ENCODE measurements at regions not wholly inside any gene's neighbourhood (a gene's known extent, or its start where the extent isn't known, plus 50 kb on each side); places are given as distances from the start of the nearest gene placed in this dataset.
"Not testable (repeated sequence)": the region's sequence is repeated elsewhere in the genome, so short reads cannot be mapped to it uniquely, and the experiment has no call there.

GRCh38 chr11:129764204-129764603, 51.4 kb upstream of the TMEM45B start:
- not testable (repeated sequence) for H2BK5ac ChIP-seq (ENCODE audit: insufficient read length, low read length); H2BK12ac ChIP-seq (ENCODE audit: insufficient read length, low read depth, low read length); H3K18ac ChIP-seq (ENCODE audit: insufficient read length, low read depth, low read length); H3K79me1 ChIP-seq (ENCODE audit: insufficient read depth, low read depth, low read length, poor library complexity, severe bottlenecking); H3K4me2 ChIP-seq (ENCODE audit: insufficient read depth, insufficient read length, low read length); H2BK15ac ChIP-seq (ENCODE audit: low read depth, low read length); H3T11ph ChIP-seq (ENCODE audit: low read length); H3K9me3 ChIP-seq (ENCODE audit: control insufficient read depth, low read depth, low read length); H2BK20ac ChIP-seq (ENCODE audit: low read depth, low read length, poor library complexity, severe bottlenecking); H3K4ac ChIP-seq (ENCODE audit: low read depth, low read length); H4K91ac ChIP-seq (ENCODE audit: insufficient read length, low read depth, low read length); H4K8ac ChIP-seq (replicated peaks; ENCODE audit: insufficient read length, low read depth, low read length); H3K27me3 Mint-ChIP-seq (ENCODE audit: low read depth); H2AFZ ChIP-seq (ENCODE audit: low read length); DNase-seq; H4K5ac ChIP-seq (ENCODE audit: insufficient read length, low read depth, low read length); H3K79me2 ChIP-seq (ENCODE audit: insufficient read depth, low read length); H2BK120ac ChIP-seq (ENCODE audit: low read depth, low read length, poor library complexity, severe bottlenecking); H3K27ac ChIP-seq (ENCODE audit: insufficient read length, low read depth, low read length); H3K4me1 ChIP-seq (ENCODE audit: insufficient read depth, low read length); H3K14ac ChIP-seq (ENCODE audit: insufficient read depth, low read length); H3K36me3 Mint-ChIP-seq (ENCODE audit: insufficient read depth in 1 of 3, low read depth in 3 of 3); H3K9me3 Mint-ChIP-seq; H3K23ac ChIP-seq (ENCODE audit: insufficient read length, low read depth, low read length); H3K9ac ChIP-seq (ENCODE audit: extremely low read depth, insufficient read length, low read length); H3K4me3 Mint-ChIP-seq; H3K27me3 ChIP-seq (ENCODE audit: insufficient read depth, low read length); H3K23me2 ChIP-seq (ENCODE audit: insufficient read length, low read depth, low read length, poor library complexity, severe bottlenecking); H3K56ac ChIP-seq (ENCODE audit: insufficient read length, low read depth, low read length); H4K20me1 ChIP-seq (ENCODE audit: control insufficient read depth, insufficient read depth, insufficient read length); H2AK5ac ChIP-seq (ENCODE audit: insufficient read length, low read length)
- WGBS (ENCODE audit: extremely low coverage, insufficient read length, low lambda C conversion rate), result no CpG with 5 or more reads among the region's 5 CpGs
- peak overlapping the region in 1 of 3 experiments; percentile 95; a peak in 1 of 7 replicates for H3K27ac Mint-ChIP-seq
- peaks cover 9 to 13% of the 10 kb centered on the region in 2 experiments for H3K4me1 Mint-ChIP-seq
